ENCODE measurements at regions not wholly inside any gene's neighbourhood (a gene's known extent, or its start where the extent isn't known, plus 50 kb on each side); places are given as distances from the start of the nearest gene placed in this dataset.
"Not testable (repeated sequence)": the region's sequence is repeated elsewhere in the genome, so short reads cannot be mapped to it uniquely, and the experiment has no call there.

DNA sequence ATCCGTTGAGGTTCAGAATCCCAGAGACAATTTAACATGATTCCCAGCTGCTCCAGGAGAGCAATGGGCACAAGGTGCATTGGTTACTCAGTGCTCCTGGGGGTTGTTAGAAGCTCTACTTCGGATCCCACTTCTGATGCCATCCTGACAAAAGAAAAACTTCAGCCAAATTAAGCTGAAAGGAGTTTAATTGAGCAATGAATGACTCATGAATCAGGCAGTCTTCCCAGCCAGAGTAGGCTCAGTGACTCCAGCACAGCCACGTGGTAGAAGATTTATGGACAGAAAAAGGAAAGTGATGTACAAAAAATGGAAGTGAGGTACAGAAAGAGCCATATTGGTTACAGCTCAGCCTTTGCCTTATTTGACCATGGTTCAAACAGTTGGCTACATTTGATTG, 95.7 kb downstream of the PWWP3B start:
- no peaks in the 10 kb centered on the region for H3K4me1 ChIP-seq (ENCODE audit: insufficient read depth, low read length)
- Mint-ChIP-seq H3K27ac (no peak overlapping the region), H3K4me1 (no peaks in the 10 kb centered on the region), H3K36me3 (ENCODE audit: insufficient read depth in 1 of 3, low read depth in 3 of 3) (peaks cover 0 to 11% (median 0%) of the 10 kb centered on the region in 3 experiments; a peak in 3 of 7 replicates), H3K27me3 (ENCODE audit: low read depth) (peaks cover 2% of the 10 kb centered on the region; the same call in 1 of the 2 replicates), H3K9me3 (peaks cover 55 to 56% of the 10 kb centered on the region in 2 experiments), H3K4me3 (no peak overlapping the region)
- H4K20me1 ChIP-seq (ENCODE audit: control insufficient read depth, insufficient read depth, insufficient read length) = no peaks in the 10 kb centered on the region
- WGBS (ENCODE audit: extremely low coverage, insufficient read length, low lambda C conversion rate) = no CpG with 5 or more reads among the region's 3 CpGs
- no peak overlapping the region for H2BK12ac ChIP-seq (ENCODE audit: insufficient read length, low read depth, low read length)
- no peak overlapping the region for H2BK5ac ChIP-seq (ENCODE audit: insufficient read length, low read length)
- H3K79me1 ChIP-seq (ENCODE audit: insufficient read depth, low read depth, low read length, poor library complexity, severe bottlenecking) = no peaks in the 10 kb centered on the region
- no peak overlapping the region for H4K8ac ChIP-seq (replicated peaks; ENCODE audit: insufficient read length, low read depth, low read length)
- H3K9ac ChIP-seq (ENCODE audit: extremely low read depth, insufficient read length, low read length) = no peak overlapping the region
- H3K23ac ChIP-seq (ENCODE audit: insufficient read length, low read depth, low read length) = no peak overlapping the region
- no peaks in the 10 kb centered on the region for H3K27me3 ChIP-seq (ENCODE audit: insufficient read depth, low read length)
- TF ChIP-seq, protein P1, sequence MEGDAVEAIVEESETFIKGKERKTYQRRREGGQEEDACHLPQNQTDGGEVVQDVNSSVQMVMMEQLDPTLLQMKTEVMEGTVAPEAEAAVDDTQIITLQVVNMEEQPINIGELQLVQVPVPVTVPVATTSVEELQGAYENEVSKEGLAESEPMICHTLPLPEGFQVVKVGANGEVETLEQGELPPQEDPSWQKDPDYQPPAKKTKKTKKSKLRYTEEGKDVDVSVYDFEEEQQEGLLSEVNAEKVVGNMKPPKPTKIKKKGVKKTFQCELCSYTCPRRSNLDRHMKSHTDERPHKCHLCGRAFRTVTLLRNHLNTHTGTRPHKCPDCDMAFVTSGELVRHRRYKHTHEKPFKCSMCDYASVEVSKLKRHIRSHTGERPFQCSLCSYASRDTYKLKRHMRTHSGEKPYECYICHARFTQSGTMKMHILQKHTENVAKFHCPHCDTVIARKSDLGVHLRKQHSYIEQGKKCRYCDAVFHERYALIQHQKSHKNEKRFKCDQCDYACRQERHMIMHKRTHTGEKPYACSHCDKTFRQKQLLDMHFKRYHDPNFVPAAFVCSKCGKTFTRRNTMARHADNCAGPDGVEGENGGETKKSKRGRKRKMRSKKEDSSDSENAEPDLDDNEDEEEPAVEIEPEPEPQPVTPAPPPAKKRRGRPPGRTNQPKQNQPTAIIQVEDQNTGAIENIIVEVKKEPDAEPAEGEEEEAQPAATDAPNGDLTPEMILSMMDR (conservative IDR thresholded peaks at IDR 0.05) = no peak
- no peak overlapping the region for H2BK120ac ChIP-seq (ENCODE audit: low read depth, low read length, poor library complexity, severe bottlenecking)
- H3K79me2 ChIP-seq (ENCODE audit: insufficient read depth, low read length) = no peaks in the 10 kb centered on the region
- no peak overlapping the region for H3K27ac ChIP-seq (ENCODE audit: insufficient read length, low read depth, low read length)
- no peak overlapping the region for H4K5ac ChIP-seq (ENCODE audit: insufficient read length, low read depth, low read length)
- no peak overlapping the region for H4K91ac ChIP-seq (ENCODE audit: insufficient read length, low read depth, low read length)
- no peak for DNase-seq
- no peak overlapping the region for H3K4me2 ChIP-seq (ENCODE audit: insufficient read depth, insufficient read length, low read length)
- H2AK5ac ChIP-seq (ENCODE audit: insufficient read length, low read length) = no peak overlapping the region
- H2BK15ac ChIP-seq (ENCODE audit: low read depth, low read length) = no peak overlapping the region
- H3K23me2 ChIP-seq (ENCODE audit: insufficient read length, low read depth, low read length, poor library complexity, severe bottlenecking) = no peaks in the 10 kb centered on the region
- no peak overlapping the region for H3K18ac ChIP-seq (ENCODE audit: insufficient read length, low read depth, low read length)
- H3K9me3 ChIP-seq (ENCODE audit: control insufficient read depth, low read depth, low read length) = peaks cover 14% of the 10 kb centered on the region
- H2AFZ ChIP-seq (ENCODE audit: low read length) = no peak overlapping the region
- no peak overlapping the region for H3K14ac ChIP-seq (ENCODE audit: insufficient read depth, low read length)
- no peak overlapping the region for H3K56ac ChIP-seq (ENCODE audit: insufficient read length, low read depth, low read length)
- no peak overlapping the region for H3K4ac ChIP-seq (ENCODE audit: low read depth, low read length)
- H2BK20ac ChIP-seq (ENCODE audit: low read depth, low read length, poor library complexity, severe bottlenecking) = no peak overlapping the region
- no peak overlapping the region for H3T11ph ChIP-seq (ENCODE audit: low read length)

- H3K9ac ChIP-seq (ENCODE audit: extremely low read depth, insufficient read length, low read length); H3K4me2 ChIP-seq (ENCODE audit: insufficient read depth, insufficient read length, low read length); H3K4me3 Mint-ChIP-seq; H2BK12ac ChIP-seq (ENCODE audit: insufficient read length, low read depth, low read length); H2AFZ ChIP-seq (ENCODE audit: low read length); H3K23me2 ChIP-seq (ENCODE audit: insufficient read length, low read depth, low read length, poor library complexity, severe bottlenecking); H4K8ac ChIP-seq (replicated peaks; ENCODE audit: insufficient read length, low read depth, low read length); H3K18ac ChIP-seq (ENCODE audit: insufficient read length, low read depth, low read length); H4K20me1 ChIP-seq (ENCODE audit: control insufficient read depth, insufficient read depth, insufficient read length); DNase-seq; H3K4me1 Mint-ChIP-seq; H3K9me3 Mint-ChIP-seq; H3K4me1 ChIP-seq (ENCODE audit: insufficient read depth, low read length); H2BK20ac ChIP-seq (ENCODE audit: low read depth, low read length, poor library complexity, severe bottlenecking); H3K27me3 Mint-ChIP-seq (ENCODE audit: low read depth); H3K23ac ChIP-seq (ENCODE audit: insufficient read length, low read depth, low read length); H4K5ac ChIP-seq (ENCODE audit: insufficient read length, low read depth, low read length); H2BK5ac ChIP-seq (ENCODE audit: insufficient read length, low read length); H3K14ac ChIP-seq (ENCODE audit: insufficient read depth, low read length); H3K56ac ChIP-seq (ENCODE audit: insufficient read length, low read depth, low read length); H3K9me3 ChIP-seq (ENCODE audit: control insufficient read depth, low read depth, low read length); H3K36me3 Mint-ChIP-seq (ENCODE audit: insufficient read depth in 1 of 3, low read depth in 3 of 3); H2BK120ac ChIP-seq (ENCODE audit: low read depth, low read length, poor library complexity, severe bottlenecking); H2BK15ac ChIP-seq (ENCODE audit: low read depth, low read length); H3K27ac Mint-ChIP-seq; H3K79me1 ChIP-seq (ENCODE audit: insufficient read depth, low read depth, low read length, poor library complexity, severe bottlenecking); H4K91ac ChIP-seq (ENCODE audit: insufficient read length, low read depth, low read length); H3T11ph ChIP-seq (ENCODE audit: low read length); H3K27me3 ChIP-seq (ENCODE audit: insufficient read depth, low read length); H3K4ac ChIP-seq (ENCODE audit: low read depth, low read length); H3K79me2 ChIP-seq (ENCODE audit: insufficient read depth, low read length); H3K27ac ChIP-seq (ENCODE audit: insufficient read length, low read depth, low read length); H2AK5ac ChIP-seq (ENCODE audit: insufficient read length, low read length): not testable (repeated sequence)
- no CpG with 5 or more reads among the region's 9 CpGs for WGBS (ENCODE audit: extremely low coverage, insufficient read length, low lambda C conversion rate)
These were observed 106.0 kb downstream of the PWWP3B start for GRCh38 chrX:106273947-106274587.

All from H9 (cell line).